ENCODE measurements at regions not wholly inside any gene's neighbourhood (a gene's known extent, or its start where the extent isn't known, plus 50 kb on each side); places are given as distances from the start of the nearest gene placed in this dataset.
"Not testable (repeated sequence)": the region's sequence is repeated elsewhere in the genome, so short reads cannot be mapped to it uniquely, and the experiment has no call there.

- DNase-seq (ENCODE audit: low read depth in 2 of 3, low spot score in 2 of 3), result peak in 2 of 3 donors; percentile 28 to 69
Measured at GRCh38 chr14:58972233-58973017, 216.0 kb upstream of the DAAM1 start.

GRCh38 chr14:58977366-58977765, 211.1 kb upstream of the DAAM1 start:
- no peak for DNase-seq (ENCODE audit: low read depth in 2 of 3, low spot score in 2 of 3)

- DNase-seq (ENCODE audit: low read depth in 2 of 3, low spot score in 2 of 3), result no peak
Measured at GRCh38 chr14:58978343-58978742, 210.1 kb upstream of the DAAM1 start.

GRCh38 chr14:58979325-58979724, 209.1 kb upstream of the DAAM1 start:
- DNase-seq (ENCODE audit: low read depth in 2 of 3, low spot score in 2 of 3), result no peak

- no peak for DNase-seq (ENCODE audit: low read depth in 2 of 3, low spot score in 2 of 3)
Measured at GRCh38 chr14:58981840-58982239, 206.6 kb upstream of the DAAM1 start.

- no peak for DNase-seq (ENCODE audit: low read depth in 2 of 3, low spot score in 2 of 3)
Measured at GRCh38 chr14:58985786-58986185, 202.7 kb upstream of the DAAM1 start.

- no peak for DNase-seq (ENCODE audit: low read depth in 2 of 3, low spot score in 2 of 3)
Measured at GRCh38 chr14:58987591-58987990, 200.9 kb upstream of the DAAM1 start.

- no peak for DNase-seq (ENCODE audit: low read depth in 2 of 3, low spot score in 2 of 3)
Measured at GRCh38 chr14:58992935-58993334, 195.5 kb upstream of the DAAM1 start.

- no peak for DNase-seq (ENCODE audit: low read depth in 2 of 3, low spot score in 2 of 3)
Measured at GRCh38 chr14:58994130-58994529, 194.3 kb upstream of the DAAM1 start.

GRCh38 chr14:59004012-59004411, 184.5 kb upstream of the DAAM1 start:
- no peak for DNase-seq (ENCODE audit: low read depth in 2 of 3, low spot score in 2 of 3)

- not testable (repeated sequence) for DNase-seq (ENCODE audit: low read depth in 2 of 3, low spot score in 2 of 3)
Measured at GRCh38 chr14:59006179-59006578, 182.3 kb upstream of the DAAM1 start.

GRCh38 chr14:59009967-59010366, 178.5 kb upstream of the DAAM1 start:
- no peak for DNase-seq (ENCODE audit: low read depth in 2 of 3, low spot score in 2 of 3)

- no peak for DNase-seq (ENCODE audit: low read depth in 2 of 3, low spot score in 2 of 3)
Measured at GRCh38 chr14:59013672-59014298, 174.7 kb upstream of the DAAM1 start.

GRCh38 chr14:59015482-59015881, 173.0 kb upstream of the DAAM1 start:
- no peak for DNase-seq (ENCODE audit: low read depth in 2 of 3, low spot score in 2 of 3)

GRCh38 chr14:59017285-59017965, 171.0 kb upstream of the DAAM1 start:
- DNase-seq (ENCODE audit: low read depth in 2 of 3, low spot score in 2 of 3), result no peak

GRCh38 chr14:59018460-59018859, 170.0 kb upstream of the DAAM1 start:
- DNase-seq (ENCODE audit: low read depth in 2 of 3, low spot score in 2 of 3), result no peak

- DNase-seq (ENCODE audit: low read depth in 2 of 3, low spot score in 2 of 3), result peak in 2 of 3 donors; percentile 5 to 16
Measured at GRCh38 chr14:59018978-59019377, 169.5 kb upstream of the DAAM1 start.

- peak in 2 of 3 donors; percentile 15 to 57 for DNase-seq (ENCODE audit: low read depth in 2 of 3, low spot score in 2 of 3)
Measured at GRCh38 chr14:59020382-59020781, 168.1 kb upstream of the DAAM1 start.

- peak in 1 of 3 donors; percentile 17 for DNase-seq (ENCODE audit: low read depth in 2 of 3, low spot score in 2 of 3)
Measured at GRCh38 chr14:59022144-59022543, 166.3 kb upstream of the DAAM1 start.

GRCh38 chr14:59026081-59026480, 162.4 kb upstream of the DAAM1 start:
- DNase-seq (ENCODE audit: low read depth in 2 of 3, low spot score in 2 of 3), result peak in 1 of 3 donors; percentile 7

- not testable (repeated sequence) for DNase-seq (ENCODE audit: low read depth in 2 of 3, low spot score in 2 of 3)
Measured at GRCh38 chr14:59026640-59027039, 161.8 kb upstream of the DAAM1 start.
